ENCODE measurements at regions not wholly inside any gene's neighbourhood (a gene's known extent, or its start where the extent isn't known, plus 50 kb on each side); places are given as distances from the start of the nearest gene placed in this dataset.

GRCh38 chr1:4915154-4915553 is 260.7 kb downstream of the AJAP1 start:
- no peak for DNase-seq

- DNase-seq: no peak
Measured at GRCh38 chr1:4908486-4908885, 254.1 kb downstream of the AJAP1 start.

GRCh38 chr1:4894566-4894965 is 240.2 kb downstream of the AJAP1 start:
- DNase-seq: no peak

GRCh38 chr1:4880626-4881025 is 226.2 kb downstream of the AJAP1 start:
- DNase-seq: no peak

- DNase-seq: no peak
Measured at GRCh38 chr1:4877426-4877825, 223.0 kb downstream of the AJAP1 start.

GRCh38 chr1:4871373-4871772 is 217.0 kb downstream of the AJAP1 start:
- DNase-seq: no peak

- DNase-seq: no peak
Measured at GRCh38 chr1:4868521-4868920, 214.1 kb downstream of the AJAP1 start.

GRCh38 chr1:4856396-4856795 is 202.0 kb downstream of the AJAP1 start:
- DNase-seq: no peak

- no peak for DNase-seq
Measured at GRCh38 chr1:4854367-4854766, 200.0 kb downstream of the AJAP1 start.

GRCh38 chr1:4853904-4854303 is 199.5 kb downstream of the AJAP1 start:
- DNase-seq: no peak

- no peak for DNase-seq
Measured at GRCh38 chr1:4851385-4852065, 197.1 kb downstream of the AJAP1 start.

GRCh38 chr1:4848431-4848830 is 194.0 kb downstream of the AJAP1 start:
- DNase-seq: no peak

GRCh38 chr1:4847711-4848110 is 193.3 kb downstream of the AJAP1 start:
- no peak for DNase-seq
